ENCODE measurements at regions not wholly inside any gene's neighbourhood (a gene's known extent, or its start where the extent isn't known, plus 50 kb on each side); places are given as distances from the start of the nearest gene placed in this dataset.

GRCh38 chr3:74033381-74033780, 408.6 kb upstream of the PDZRN3 start:
- Histone ChIP-seq H3K4me3 (ENCODE audit: severe bottlenecking) (no peak overlapping the region), H3K36me3 (ENCODE audit: low read depth) (no peaks in the 10 kb centered on the region), H3K27me3 (ENCODE audit: insufficient read depth, poor library complexity, severe bottlenecking) (no peaks in the 10 kb centered on the region), H3K9me3 (ENCODE audit: severe bottlenecking) (no peaks in the 10 kb centered on the region), H3K4me1 (ENCODE audit: insufficient read depth, poor library complexity, severe bottlenecking) (no peaks in the 10 kb centered on the region), H3K27ac (ENCODE audit: poor library complexity, severe bottlenecking) (no peak overlapping the region)
- DNase-seq (ENCODE audit: low spot score) (no peak), ATAC-seq (ENCODE audit: low read depth) (no peak)
- TF ChIP-seq, protein P1, sequence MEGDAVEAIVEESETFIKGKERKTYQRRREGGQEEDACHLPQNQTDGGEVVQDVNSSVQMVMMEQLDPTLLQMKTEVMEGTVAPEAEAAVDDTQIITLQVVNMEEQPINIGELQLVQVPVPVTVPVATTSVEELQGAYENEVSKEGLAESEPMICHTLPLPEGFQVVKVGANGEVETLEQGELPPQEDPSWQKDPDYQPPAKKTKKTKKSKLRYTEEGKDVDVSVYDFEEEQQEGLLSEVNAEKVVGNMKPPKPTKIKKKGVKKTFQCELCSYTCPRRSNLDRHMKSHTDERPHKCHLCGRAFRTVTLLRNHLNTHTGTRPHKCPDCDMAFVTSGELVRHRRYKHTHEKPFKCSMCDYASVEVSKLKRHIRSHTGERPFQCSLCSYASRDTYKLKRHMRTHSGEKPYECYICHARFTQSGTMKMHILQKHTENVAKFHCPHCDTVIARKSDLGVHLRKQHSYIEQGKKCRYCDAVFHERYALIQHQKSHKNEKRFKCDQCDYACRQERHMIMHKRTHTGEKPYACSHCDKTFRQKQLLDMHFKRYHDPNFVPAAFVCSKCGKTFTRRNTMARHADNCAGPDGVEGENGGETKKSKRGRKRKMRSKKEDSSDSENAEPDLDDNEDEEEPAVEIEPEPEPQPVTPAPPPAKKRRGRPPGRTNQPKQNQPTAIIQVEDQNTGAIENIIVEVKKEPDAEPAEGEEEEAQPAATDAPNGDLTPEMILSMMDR (IDR thresholded peaks at IDR 0.05; ENCODE audit: poor library complexity, severe bottlenecking), result no peak

GRCh38 chr3:74027121-74027520, 402.4 kb upstream of the PDZRN3 start:
- no peaks in the 10 kb centered on the region for H3K9me3 ChIP-seq (ENCODE audit: severe bottlenecking)
- TF ChIP-seq, protein P1 (IDR thresholded peaks at IDR 0.05; ENCODE audit: poor library complexity, severe bottlenecking), result no peak
- ATAC-seq (ENCODE audit: low read depth) (no peak), DNase-seq (ENCODE audit: low spot score) (no peak)
- no peak overlapping the region for H3K27ac ChIP-seq (ENCODE audit: poor library complexity, severe bottlenecking)
- no peak overlapping the region for H3K4me3 ChIP-seq (ENCODE audit: severe bottlenecking)
- no peaks in the 10 kb centered on the region for H3K27me3 ChIP-seq (ENCODE audit: insufficient read depth, poor library complexity, severe bottlenecking)
- H3K4me1 ChIP-seq (ENCODE audit: insufficient read depth, poor library complexity, severe bottlenecking), result no peaks in the 10 kb centered on the region
- H3K36me3 ChIP-seq (ENCODE audit: low read depth), result no peaks in the 10 kb centered on the region

- Histone ChIP-seq H3K4me1 (ENCODE audit: insufficient read depth, poor library complexity, severe bottlenecking) (no peaks in the 10 kb centered on the region), H3K36me3 (ENCODE audit: low read depth) (no peaks in the 10 kb centered on the region), H3K27ac (ENCODE audit: poor library complexity, severe bottlenecking) (no peak overlapping the region), H3K27me3 (ENCODE audit: insufficient read depth, poor library complexity, severe bottlenecking) (no peaks in the 10 kb centered on the region), H3K4me3 (ENCODE audit: severe bottlenecking) (no peak overlapping the region), H3K9me3 (ENCODE audit: severe bottlenecking) (no peaks in the 10 kb centered on the region)
- DNase-seq (ENCODE audit: low spot score), result no peak
- TF ChIP-seq, protein P1 (IDR thresholded peaks at IDR 0.05; ENCODE audit: poor library complexity, severe bottlenecking), result no peak
- ATAC-seq (ENCODE audit: low read depth), result no peak
Observed at GRCh38 chr3:74023395-74023794, 398.7 kb upstream of the PDZRN3 start.

GRCh38 chr3:74021449-74021848, 396.7 kb upstream of the PDZRN3 start:
- Histone ChIP-seq H3K27ac (ENCODE audit: poor library complexity, severe bottlenecking) (no peak overlapping the region), H3K9me3 (ENCODE audit: severe bottlenecking) (no peaks in the 10 kb centered on the region), H3K4me3 (ENCODE audit: severe bottlenecking) (no peak overlapping the region), H3K27me3 (ENCODE audit: insufficient read depth, poor library complexity, severe bottlenecking) (no peaks in the 10 kb centered on the region), H3K36me3 (ENCODE audit: low read depth) (no peaks in the 10 kb centered on the region), H3K4me1 (ENCODE audit: insufficient read depth, poor library complexity, severe bottlenecking) (no peaks in the 10 kb centered on the region)
- no peak for DNase-seq (ENCODE audit: low spot score)
- TF ChIP-seq, protein P1 (IDR thresholded peaks at IDR 0.05; ENCODE audit: poor library complexity, severe bottlenecking), result no peak
- no peak for ATAC-seq (ENCODE audit: low read depth)

DNA sequence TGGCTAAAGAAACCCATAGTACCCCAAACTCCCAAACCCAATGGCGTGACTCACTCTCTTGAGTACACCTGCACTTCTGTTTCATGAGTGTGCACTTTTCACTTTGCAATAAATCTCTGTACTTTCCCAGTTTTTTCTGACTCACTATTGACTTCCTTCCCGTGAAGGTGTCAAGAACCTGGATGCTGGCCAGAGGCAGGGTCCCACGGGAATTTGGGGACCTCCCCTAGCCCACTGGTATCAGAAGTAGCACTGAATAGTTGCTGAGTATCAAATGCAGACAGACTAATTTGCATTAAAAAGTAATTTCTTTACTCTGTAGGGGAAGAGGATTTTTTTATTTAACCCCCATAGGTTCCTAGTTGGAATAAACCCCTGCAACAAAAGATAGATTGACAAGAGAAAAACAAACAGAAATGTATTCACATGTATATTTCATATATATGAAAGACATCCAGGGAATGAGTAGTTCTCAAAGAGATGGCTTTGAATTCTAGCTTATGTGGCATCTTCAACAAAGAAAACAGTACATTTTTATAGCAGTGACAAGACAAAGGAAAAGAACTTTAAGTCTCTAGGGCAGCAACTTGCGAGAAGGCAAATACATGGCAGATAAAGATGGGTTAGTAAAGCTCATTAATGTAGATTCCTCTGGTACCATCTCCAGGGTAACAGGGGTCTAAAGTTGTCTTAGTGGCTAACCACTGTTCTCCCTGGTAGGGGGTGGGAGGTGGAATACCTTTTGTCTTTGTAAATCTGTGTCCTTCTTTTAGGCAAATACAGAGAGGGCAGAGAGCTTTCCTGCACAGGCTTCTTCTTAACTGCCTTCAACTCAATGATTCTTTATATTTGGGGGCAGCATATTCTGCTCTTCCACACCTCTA, 385.5 kb upstream of the PDZRN3 start:
- no peak overlapping the region for H3K27ac ChIP-seq (ENCODE audit: poor library complexity, severe bottlenecking)
- ATAC-seq (ENCODE audit: low read depth), result no peak
- no peaks in the 10 kb centered on the region for H3K9me3 ChIP-seq (ENCODE audit: severe bottlenecking)
- no peak overlapping the region for H3K4me3 ChIP-seq (ENCODE audit: severe bottlenecking)
- no peaks in the 10 kb centered on the region for H3K27me3 ChIP-seq (ENCODE audit: insufficient read depth, poor library complexity, severe bottlenecking)
- no peak for DNase-seq (ENCODE audit: low spot score)
- TF ChIP-seq, protein P1 (IDR thresholded peaks at IDR 0.05; ENCODE audit: poor library complexity, severe bottlenecking), result no peak
- H3K36me3 ChIP-seq (ENCODE audit: low read depth), result no peaks in the 10 kb centered on the region
- no peaks in the 10 kb centered on the region for H3K4me1 ChIP-seq (ENCODE audit: insufficient read depth, poor library complexity, severe bottlenecking)

Data from RWPE2 (cell line).